ENCODE measurements at regions not wholly inside any gene's neighbourhood (a gene's known extent, or its start where the extent isn't known, plus 50 kb on each side); places are given as distances from the start of the nearest gene placed in this dataset.

GRCh38 chr2:8146132-8147005, 535.5 kb upstream of the ID2 start:
- CTCF ChIA-PET: no interaction called here
- Histone ChIP-seq H3K36me3 (ENCODE audit: control insufficient read depth in 2 of 2, insufficient read depth in 1 of 2, low read length in 2 of 2) (no peaks in the 10 kb centered on the region), H3K9me3 (ENCODE audit: control insufficient read depth, insufficient read depth, low read depth, low read length) (no peaks in the 10 kb centered on the region), H3K27ac (ENCODE audit: extremely low read depth, low read depth, low read length) (no peak overlapping the region), H3K4me3 (ENCODE audit: low read depth, low read length) (no peak overlapping the region), H3K4me1 (ENCODE audit: control insufficient read depth, insufficient read depth, low read length) (no peaks in the 10 kb centered on the region)
- POLR2A ChIA-PET: no interaction called here
- TF ChIP-seq ZFP37 (tag by site-specific recombination; IDR thresholded peaks at IDR 0.05) (no peak), ZBTB8A (tag by site-specific recombination; IDR thresholded peaks at IDR 0.05) (no peak), ZNF610 (tag by site-specific recombination; IDR thresholded peaks at IDR 0.05; ENCODE audit: borderline replicate concordance) (no peak)

- TF ChIP-seq ZNF362 (tag by site-specific recombination; IDR thresholded peaks at IDR 0.05) (no peak), ZNF624 (tag by site-specific recombination; IDR thresholded peaks at IDR 0.05) (no peak), ZNF248 (tag by site-specific recombination; IDR thresholded peaks at IDR 0.05) (no peak), SCRT1 (tag by site-specific recombination; IDR thresholded peaks at IDR 0.05; ENCODE audit: borderline replicate concordance) (no peak), SETDB1 (IDR thresholded peaks at IDR 0.05; ENCODE audit: insufficient read length, low read length) (no peak), ZNF664 (tag by site-specific recombination; IDR thresholded peaks at IDR 0.05) (no peak)
- no peak overlapping the region for H3K27ac ChIP-seq (ENCODE audit: extremely low read depth, low read depth, low read length)
- no peaks in the 10 kb centered on the region for H3K9me3 ChIP-seq (ENCODE audit: control insufficient read depth, insufficient read depth, low read depth, low read length)
- no peaks in the 10 kb centered on the region for H3K4me1 ChIP-seq (ENCODE audit: control insufficient read depth, insufficient read depth, low read length)
- no peaks in the 10 kb centered on the region for H3K36me3 ChIP-seq (ENCODE audit: control insufficient read depth in 2 of 2, insufficient read depth in 1 of 2, low read length in 2 of 2)
- ChIA-PET CTCF (no interaction called here), POLR2A (no interaction called here)
- H3K4me3 ChIP-seq (ENCODE audit: low read depth, low read length): no peak overlapping the region
Measured at GRCh38 chr2:8148260-8149006, 533.4 kb upstream of the ID2 start.

- TF ChIP-seq RBAK (tag by site-specific recombination; IDR thresholded peaks at IDR 0.05): no peak
- no peak for TF ChIP-seq GLI4 (tag by site-specific recombination; IDR thresholded peaks at IDR 0.05)
- Histone ChIP-seq H3K4me3 (ENCODE audit: low read depth, low read length) (no peak overlapping the region), H3K36me3 (ENCODE audit: control insufficient read depth in 2 of 2, insufficient read depth in 1 of 2, low read length in 2 of 2) (no peaks in the 10 kb centered on the region), H3K27ac (ENCODE audit: extremely low read depth, low read depth, low read length) (no peak overlapping the region), H3K4me1 (ENCODE audit: control insufficient read depth, insufficient read depth, low read length) (no peaks in the 10 kb centered on the region), H3K9me3 (ENCODE audit: control insufficient read depth, insufficient read depth, low read depth, low read length) (no peaks in the 10 kb centered on the region)
- POLR2A ChIA-PET: no interaction called here
- CTCF ChIA-PET: no interaction called here
Measured at GRCh38 chr2:8149007-8149405, 532.9 kb upstream of the ID2 start.

- Histone ChIP-seq H3K36me3 (ENCODE audit: control insufficient read depth in 2 of 2, insufficient read depth in 1 of 2, low read length in 2 of 2) (no peaks in the 10 kb centered on the region), H3K27ac (ENCODE audit: extremely low read depth, low read depth, low read length) (no peak overlapping the region), H3K9me3 (ENCODE audit: control insufficient read depth, insufficient read depth, low read depth, low read length) (no peaks in the 10 kb centered on the region), H3K4me1 (ENCODE audit: control insufficient read depth, insufficient read depth, low read length) (no peaks in the 10 kb centered on the region), H3K4me3 (ENCODE audit: low read depth, low read length) (no peak overlapping the region)
- ChIA-PET POLR2A (no interaction called here), CTCF (no interaction called here)
- TF ChIP-seq ZBTB49 (tag by site-specific recombination; IDR thresholded peaks at IDR 0.05; ENCODE audit: low read depth): no peak
Measured at GRCh38 chr2:8149985-8150539, 531.8 kb upstream of the ID2 start.
